Mesendoderm (in vitro differentiated cells): ENCODE measurements at regions not wholly inside any gene's neighbourhood (a gene's known extent, or its start where the extent isn't known, plus 50 kb on each side); places are given as distances from the start of the nearest gene placed in this dataset.

Source experiments
- DNase-seq: peaks from one replicate; pipeline ENCODE4 v3.0.0; 2013
- H2AK5ac ChIP-seq: 2 replicates; pipeline ENCODE4 v1.6.1; 2013; ENCODE audit warnings: low read length, inconsistent platforms
- H2BK120ac ChIP-seq: 2 replicates; pipeline ENCODE4 v1.6.1; 2013; ENCODE audit warnings: low read depth, mild to moderate bottlenecking, low read length, moderate library complexity, mixed read lengths
- H2BK15ac ChIP-seq: replicated peaks from 2 replicates; pipeline ENCODE4 v1.6.1; 2013; ENCODE audit warnings: low read depth, mild to moderate bottlenecking, moderate library complexity
- H2BK5ac ChIP-seq: 2 replicates; pipeline ENCODE4 v1.6.1; 2013; ENCODE audit warnings: low read length, inconsistent platforms
- H3K18ac ChIP-seq: 2 replicates; pipeline ENCODE4 v1.6.1; 2013; ENCODE audit warnings: mild to moderate bottlenecking, low read length, mixed read lengths
- H3K23ac ChIP-seq: one replicate; pipeline ENCODE4 v1.6.1; 2013; ENCODE audit warnings: low read length
- H3K27ac ChIP-seq: 2 replicates; pipeline ENCODE4 v1.5.1; 2013; ENCODE audit warnings: low read depth, mild to moderate bottlenecking, inconsistent platforms, low read length, moderate library complexity
- H3K27me3 ChIP-seq: 2 replicates; pipeline ENCODE4 v1.6.1; 2013; ENCODE audit warnings: low read length, control low read depth, mild to moderate bottlenecking, inconsistent platforms; ENCODE audit not compliant: insufficient read depth, poor library complexity
- H3K36me3 ChIP-seq: 2 replicates; pipeline ENCODE4 v1.6.1; 2013; ENCODE audit warnings: low read length, inconsistent platforms; ENCODE audit not compliant: control insufficient read depth, insufficient read depth
- H3K4ac ChIP-seq: one replicate; pipeline ENCODE4 v1.6.1; 2013; ENCODE audit warnings: low read depth, mild to moderate bottlenecking, low read length, moderate library complexity
- H3K4me1 ChIP-seq: 2 replicates; pipeline ENCODE4 v1.6.1; 2013; ENCODE audit warnings: low read depth, low read length, inconsistent platforms; ENCODE audit not compliant: control insufficient read depth
- H3K4me2 ChIP-seq: 2 replicates; pipeline ENCODE4 v1.6.1; 2013; ENCODE audit warnings: low read length
- H3K4me3 ChIP-seq: 2 replicates; pipeline ENCODE4 v1.5.1; 2013; ENCODE audit warnings: mild to moderate bottlenecking, low read length
- H3K56ac ChIP-seq: one replicate; pipeline ENCODE4 v1.6.1; 2013; ENCODE audit warnings: low read length
- H3K79me1 ChIP-seq: 2 replicates; pipeline ENCODE4 v1.6.1; 2013; ENCODE audit warnings: low read length, inconsistent platforms
- H3K79me2 ChIP-seq: 2 replicates; pipeline ENCODE4 v1.6.1; 2013; ENCODE audit warnings: mild to moderate bottlenecking, low read length; ENCODE audit not compliant: control insufficient read depth, insufficient read depth
- H3K9ac ChIP-seq: 2 replicates; pipeline ENCODE4 v1.6.1; 2013; ENCODE audit warnings: low read length, inconsistent platforms
- H4K5ac ChIP-seq: one replicate; pipeline ENCODE4 v1.6.1; 2013; ENCODE audit warnings: low read length
- H4K8ac ChIP-seq: one replicate; pipeline ENCODE4 v1.6.1; 2013; ENCODE audit warnings: low read depth, mild to moderate bottlenecking, control low read depth, low read length, moderate library complexity
- WGBS: extraction: QIAGEN DNeasy Blood & Tissue Kit; methylation state at CpG from one replicate; pipeline ENCODE4 v1.1.7; 2013; ENCODE audit warnings: low lambda C conversion rate, missing lambda C conversion rate; ENCODE audit not compliant: insufficient coverage; ENCODE audit errors: extremely low coverage; 5-methylcytosine and 5-hydroxymethylcytosine counted together

DNA sequence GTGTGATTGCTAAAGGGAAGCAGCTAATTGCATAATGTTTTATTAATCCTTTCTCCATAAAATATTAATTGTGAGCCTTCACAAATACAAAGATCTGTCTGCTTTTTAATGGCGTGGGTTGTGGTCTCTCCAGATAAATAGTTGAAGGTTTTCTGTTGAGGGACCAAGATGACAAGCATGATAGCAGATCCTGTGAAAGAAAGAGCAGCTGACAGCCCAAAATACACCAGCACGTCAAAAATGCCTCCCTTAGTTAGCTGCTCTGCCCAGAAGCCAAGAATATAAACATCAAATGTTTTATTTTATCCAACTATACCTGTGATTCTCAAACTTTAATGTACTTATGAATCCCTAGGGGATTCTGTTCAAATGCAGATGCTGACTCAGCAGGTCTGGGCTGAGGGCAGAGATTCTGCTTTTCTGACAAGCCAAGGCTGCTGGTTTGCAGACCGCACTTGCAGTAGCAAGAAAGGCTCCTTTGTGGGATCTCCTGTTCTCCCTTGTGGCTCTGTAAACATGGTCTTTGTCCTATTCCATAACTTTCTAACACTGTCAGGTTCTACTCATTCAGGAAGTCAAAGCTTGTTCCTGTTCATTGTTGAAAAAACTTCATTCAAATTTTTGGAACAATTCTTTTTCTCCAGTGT, 119.1 kb upstream of the SLC25A36 start:
- Histone ChIP-seq H3K23ac (no peak overlapping the region), H2BK120ac (no peak overlapping the region), H3K79me1 (no peaks in the 10 kb centered on the region), H2BK15ac (no peak overlapping the region), H3K18ac (no peak overlapping the region), H3K9ac (no peak overlapping the region), H3K27me3 (no peaks in the 10 kb centered on the region), H2AK5ac (no peak overlapping the region), H3K36me3 (no peaks in the 10 kb centered on the region), H3K27ac (no peak overlapping the region), H3K4ac (no peak overlapping the region), H4K8ac (no peak overlapping the region), H2BK5ac (no peak overlapping the region), H3K56ac (no peak overlapping the region), H3K79me2 (no peaks in the 10 kb centered on the region), H3K4me3 (no peak overlapping the region), H3K4me2 (no peak overlapping the region), H3K4me1 (no peaks in the 10 kb centered on the region), H4K5ac (no peak overlapping the region)
- peak; percentile 18 for DNase-seq
- WGBS, result no CpG with 5 or more reads among the region's 3 CpGs

DNA sequence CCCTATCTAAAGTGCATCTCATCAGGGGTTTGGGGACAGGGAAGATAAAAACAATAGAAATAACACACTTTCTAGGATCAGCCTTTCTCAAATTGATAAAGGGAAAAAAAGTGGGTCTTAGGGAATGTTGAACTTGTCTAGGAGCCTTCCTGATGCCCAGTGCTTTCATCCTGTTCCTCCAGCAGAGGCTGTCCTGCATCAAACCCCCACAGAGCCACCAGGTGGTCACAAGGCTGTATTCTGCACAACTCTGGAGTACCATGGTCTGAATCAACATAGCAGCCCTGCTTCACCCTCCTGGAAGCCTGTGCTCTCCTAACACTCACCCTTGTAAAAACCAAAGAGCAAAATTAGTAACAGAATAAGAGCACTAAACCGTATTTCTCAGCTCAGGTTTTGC, 118.5 kb upstream of the SLC25A36 start:
- peak; percentile 54 for DNase-seq
- H3K23ac ChIP-seq, result no peak overlapping the region
- H2BK5ac ChIP-seq, result no peak overlapping the region
- no peaks in the 10 kb centered on the region for H3K27me3 ChIP-seq
- H3K56ac ChIP-seq, result no peak overlapping the region
- H3K9ac ChIP-seq, result no peak overlapping the region
- H2AK5ac ChIP-seq, result no peak overlapping the region
- H3K4ac ChIP-seq, result no peak overlapping the region
- WGBS, result no CpG with 5 or more reads among the region's 1 CpG
- H3K36me3 ChIP-seq, result no peaks in the 10 kb centered on the region
- no peak overlapping the region for H2BK15ac ChIP-seq
- no peak overlapping the region for H3K4me3 ChIP-seq
- H2BK120ac ChIP-seq, result no peak overlapping the region
- H3K79me2 ChIP-seq, result no peaks in the 10 kb centered on the region
- H3K18ac ChIP-seq, result no peak overlapping the region
- no peak overlapping the region for H4K8ac ChIP-seq
- no peaks in the 10 kb centered on the region for H3K4me1 ChIP-seq
- H3K27ac ChIP-seq, result no peak overlapping the region
- no peaks in the 10 kb centered on the region for H3K79me1 ChIP-seq
- H3K4me2 ChIP-seq, result no peak overlapping the region
- no peak overlapping the region for H4K5ac ChIP-seq

DNA sequence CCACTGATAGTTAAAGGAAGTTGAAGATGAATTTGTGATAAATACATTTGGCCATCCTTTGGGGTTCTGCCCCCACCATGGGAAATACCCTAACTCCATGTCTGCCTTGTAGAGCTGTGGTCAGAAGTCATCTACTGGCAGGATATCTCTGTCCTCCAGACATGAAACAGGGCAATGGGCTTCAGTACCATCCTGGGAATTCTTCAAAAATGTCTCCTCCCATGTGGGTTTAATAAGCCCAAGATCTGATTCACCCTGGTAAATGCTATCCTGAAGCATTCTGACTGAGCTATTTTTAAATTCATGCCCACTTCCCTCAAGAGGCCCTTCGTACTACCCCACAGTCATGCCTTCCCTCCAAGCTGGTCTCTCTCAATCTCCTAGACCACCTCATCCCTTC, 113.7 kb upstream of the SLC25A36 start:
- H2BK120ac ChIP-seq, result no peak overlapping the region
- H3K79me2 ChIP-seq, result no peaks in the 10 kb centered on the region
- H3K4me3 ChIP-seq, result no peak overlapping the region
- H3K9ac ChIP-seq, result no peak overlapping the region
- H3K4me2 ChIP-seq, result no peak overlapping the region
- no peaks in the 10 kb centered on the region for H3K4me1 ChIP-seq
- DNase-seq, result no peak
- no peaks in the 10 kb centered on the region for H3K79me1 ChIP-seq
- no peak overlapping the region for H3K23ac ChIP-seq
- WGBS, result no CpG with 5 or more reads among the region's 1 CpG
- H3K27ac ChIP-seq, result no peak overlapping the region
- H2AK5ac ChIP-seq, result no peak overlapping the region
- no peak overlapping the region for H4K8ac ChIP-seq
- H3K27me3 ChIP-seq, result no peaks in the 10 kb centered on the region
- H2BK5ac ChIP-seq, result no peak overlapping the region
- no peak overlapping the region for H3K56ac ChIP-seq
- H2BK15ac ChIP-seq, result no peak overlapping the region
- H4K5ac ChIP-seq, result no peak overlapping the region
- no peak overlapping the region for H3K4ac ChIP-seq
- no peaks in the 10 kb centered on the region for H3K36me3 ChIP-seq
- H3K18ac ChIP-seq, result no peak overlapping the region

DNA sequence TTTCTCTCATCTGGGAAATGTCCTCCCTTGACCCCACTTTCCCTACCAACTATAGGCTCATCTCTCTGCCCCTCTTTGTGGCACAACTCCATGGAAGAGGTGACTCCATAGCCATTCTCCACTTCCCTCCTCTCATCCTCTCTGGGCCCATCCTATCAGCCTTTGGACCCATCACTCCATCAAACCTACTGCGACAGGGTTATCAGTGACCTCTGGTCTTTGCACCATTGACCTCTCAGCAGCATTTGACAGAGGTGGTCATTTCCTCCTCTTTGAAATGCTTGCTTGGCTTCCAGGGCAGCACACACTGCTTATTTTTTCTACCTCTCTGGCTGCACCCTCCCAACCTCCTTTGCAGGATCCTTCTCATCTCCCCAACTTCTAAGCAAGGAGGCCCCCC, 113.1 kb upstream of the SLC25A36 start:
- WGBS, result no CpG with 5 or more reads among the region's 1 CpG
- no peak overlapping the region for H2BK120ac ChIP-seq
- no peak overlapping the region for H3K4me3 ChIP-seq

DNA sequence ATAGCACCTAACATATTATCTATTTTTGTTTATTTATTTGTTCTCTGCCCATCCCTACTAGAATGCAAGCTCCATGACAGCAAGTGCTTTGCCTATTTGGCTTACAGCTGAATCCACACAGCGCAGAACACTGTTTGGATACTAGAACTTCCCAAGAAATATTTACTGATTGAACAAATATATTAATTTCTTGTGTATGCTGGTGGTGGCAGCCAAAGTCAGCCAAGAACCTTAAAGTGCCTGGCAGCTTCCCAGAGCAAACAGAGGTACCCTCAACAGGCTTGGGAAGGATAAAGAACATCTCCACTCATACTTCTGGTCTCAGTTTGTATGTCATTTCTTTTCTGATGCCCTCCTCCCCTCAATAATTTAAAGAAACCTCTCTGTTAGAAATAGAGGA, 111.8 kb upstream of the SLC25A36 start:
- Histone ChIP-seq H4K8ac (no peak overlapping the region), H3K56ac (no peak overlapping the region), H3K27ac (no peak overlapping the region), H2BK15ac (no peak overlapping the region), H3K79me1 (no peaks in the 10 kb centered on the region), H3K27me3 (no peaks in the 10 kb centered on the region), H3K23ac (no peak overlapping the region), H3K4ac (no peak overlapping the region), H2BK5ac (no peak overlapping the region), H4K5ac (no peak overlapping the region), H3K36me3 (no peaks in the 10 kb centered on the region), H2AK5ac (no peak overlapping the region), H3K4me1 (no peaks in the 10 kb centered on the region), H3K4me3 (no peak overlapping the region), H3K4me2 (no peak overlapping the region), H3K9ac (no peak overlapping the region), H3K18ac (no peak overlapping the region), H2BK120ac (no peak overlapping the region), H3K79me2 (no peaks in the 10 kb centered on the region)
- no peak for DNase-seq
- no CpG with 5 or more reads among the region's 1 CpG for WGBS

More for the DNA sequence above, 113.1 kb upstream of the SLC25A36 start:
- Histone ChIP-seq H3K36me3 (no peaks in the 10 kb centered on the region), H2BK15ac (no peak overlapping the region), H3K18ac (no peak overlapping the region), H4K5ac (no peak overlapping the region), H3K79me1 (no peaks in the 10 kb centered on the region), H3K4me1 (no peaks in the 10 kb centered on the region), H3K56ac (no peak overlapping the region), H2AK5ac (no peak overlapping the region), H3K23ac (no peak overlapping the region), H3K27me3 (no peaks in the 10 kb centered on the region), H4K8ac (no peak overlapping the region), H3K79me2 (no peaks in the 10 kb centered on the region), H3K4me2 (no peak overlapping the region), H3K9ac (no peak overlapping the region), H3K4ac (no peak overlapping the region), H3K27ac (no peak overlapping the region), H2BK5ac (no peak overlapping the region)
- DNase-seq, result no peak

DNA sequence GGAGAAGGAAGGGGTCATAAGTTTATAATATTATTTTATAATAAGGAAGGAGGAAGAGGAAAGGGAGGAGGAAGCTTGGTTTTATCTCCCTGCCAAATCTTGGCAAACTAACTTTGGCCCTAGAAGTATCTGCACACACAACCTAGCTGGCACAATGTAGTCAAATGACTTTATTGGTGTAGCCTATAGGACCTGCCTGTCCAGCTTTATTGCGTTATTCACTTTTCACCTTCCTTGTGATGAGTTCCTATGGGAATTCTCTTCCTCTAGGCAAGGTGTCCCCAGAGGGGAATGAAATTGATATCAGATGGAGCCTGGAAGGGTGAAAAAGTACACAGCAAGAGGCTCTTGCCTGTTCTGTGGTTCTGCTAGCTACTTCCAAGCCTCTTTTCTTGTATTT, 111.2 kb upstream of the SLC25A36 start:
- Histone ChIP-seq H2BK120ac (no peak overlapping the region), H3K18ac (no peak overlapping the region), H2BK15ac (no peak overlapping the region), H3K4me3 (no peak overlapping the region), H3K27me3 (no peaks in the 10 kb centered on the region), H3K79me1 (no peaks in the 10 kb centered on the region), H3K27ac (no peak overlapping the region), H3K23ac (no peak overlapping the region), H3K36me3 (no peaks in the 10 kb centered on the region), H3K4me1 (no peaks in the 10 kb centered on the region), H3K4ac (no peak overlapping the region), H4K8ac (no peak overlapping the region), H3K79me2 (no peaks in the 10 kb centered on the region), H3K4me2 (no peak overlapping the region), H2AK5ac (no peak overlapping the region), H3K9ac (no peak overlapping the region), H4K5ac (no peak overlapping the region), H3K56ac (no peak overlapping the region), H2BK5ac (no peak overlapping the region)
- DNase-seq, result no peak
- WGBS, result no CpG with 5 or more reads among the region's 1 CpG
